HG02981 (cell line): ENCODE measurements at regions not wholly inside any gene's neighbourhood (a gene's known extent, or its start where the extent isn't known, plus 50 kb on each side); places are given as distances from the start of the nearest gene placed in this dataset.

Experiments used
- ATAC-seq: cut with Tn5 transposase; IDR thresholded peaks from one replicate; pipeline ENCODE4 v1.9.1; 2021; ENCODE audit warnings: mild to moderate bottlenecking, moderate library complexity; ENCODE audit not compliant: unreplicated experiment

DNA sequence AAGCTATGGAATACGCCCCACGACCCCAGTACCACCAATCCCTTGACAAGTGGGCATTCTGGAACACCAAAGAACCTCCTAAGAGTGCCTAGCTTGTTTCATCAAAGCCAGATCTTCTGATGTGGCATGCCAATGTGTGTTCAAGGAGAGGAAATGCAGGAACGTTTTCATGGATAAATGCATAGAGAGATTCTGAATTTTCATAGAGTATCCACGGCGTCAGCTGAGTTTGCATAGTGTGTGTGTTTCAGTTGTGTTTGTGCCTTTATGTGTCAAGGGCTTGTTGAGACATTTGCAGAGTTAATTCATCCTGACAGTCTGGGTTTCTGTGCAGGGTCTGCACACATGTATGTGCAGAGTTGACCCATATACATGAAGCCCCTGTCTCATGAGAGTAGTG, 172.7 kb upstream of the LRFN2 start:
- no peak for ATAC-seq

- no peak for ATAC-seq
Observed at GRCh38 chr6:40759264-40759663, 172.1 kb upstream of the LRFN2 start.

GRCh38 chr6:40755749-40756452, 168.7 kb upstream of the LRFN2 start:
- no peak for ATAC-seq

DNA sequence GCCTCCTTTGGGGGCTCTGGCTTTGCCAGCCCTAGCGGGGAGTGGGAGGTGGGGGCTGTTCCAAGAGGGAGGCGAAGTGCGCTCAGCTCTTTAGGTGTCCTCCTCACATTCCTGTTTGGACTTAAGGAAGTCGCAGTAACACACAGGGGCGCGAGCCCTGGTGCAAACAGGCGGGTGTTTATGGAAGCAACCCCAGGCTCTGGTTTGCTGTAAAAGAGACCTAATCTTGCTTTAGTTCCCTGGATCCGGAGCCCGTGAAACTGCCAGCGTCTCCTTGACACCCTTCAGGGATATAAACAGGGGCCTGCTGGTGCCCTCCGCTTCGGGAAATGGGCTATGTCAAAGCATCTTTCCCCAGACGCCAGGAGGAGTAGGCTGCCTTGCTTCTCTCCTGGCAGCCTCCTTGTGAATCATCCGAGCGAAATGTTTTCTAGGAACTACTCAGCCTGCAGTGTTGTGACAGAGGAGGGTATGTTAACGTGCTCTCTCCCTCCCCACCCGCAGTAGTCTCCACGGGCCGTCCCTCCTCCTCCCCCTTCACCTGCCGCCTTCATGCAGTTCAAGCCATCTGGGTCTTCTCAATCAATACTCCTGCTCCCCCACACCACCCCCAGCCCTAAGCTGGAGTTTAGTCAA, 168.0 kb upstream of the LRFN2 start:
- no peak for ATAC-seq

GRCh38 chr6:40754461-40755045, 167.4 kb upstream of the LRFN2 start:
- no peak for ATAC-seq

- no peak for ATAC-seq
Observed at GRCh38 chr6:40753675-40754448, 166.7 kb upstream of the LRFN2 start.

GRCh38 chr6:40753048-40753447, 165.9 kb upstream of the LRFN2 start:
- ATAC-seq = no peak

DNA sequence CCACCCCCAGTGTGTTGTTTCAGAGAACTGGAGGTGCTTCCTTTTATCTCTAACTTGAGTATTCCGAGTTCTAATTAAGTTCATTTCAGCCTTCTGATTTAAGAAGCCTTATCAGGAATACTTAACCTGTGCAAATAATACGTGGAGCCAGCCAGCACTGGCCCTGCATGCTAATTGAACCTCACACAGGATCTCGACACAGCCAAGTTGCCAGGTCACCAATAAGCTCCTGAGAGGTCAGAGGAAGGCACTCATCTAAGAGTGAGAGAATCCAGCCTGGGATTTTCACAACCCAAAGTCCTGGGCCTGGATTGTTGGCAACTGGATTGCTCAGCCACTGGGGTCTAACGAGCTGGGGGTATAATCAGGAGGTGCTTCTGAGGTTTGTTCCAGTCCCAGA, 157.7 kb upstream of the LRFN2 start:
- no peak for ATAC-seq

- no peak for ATAC-seq
Observed at GRCh38 chr6:40743690-40744446, 156.7 kb upstream of the LRFN2 start.

DNA sequence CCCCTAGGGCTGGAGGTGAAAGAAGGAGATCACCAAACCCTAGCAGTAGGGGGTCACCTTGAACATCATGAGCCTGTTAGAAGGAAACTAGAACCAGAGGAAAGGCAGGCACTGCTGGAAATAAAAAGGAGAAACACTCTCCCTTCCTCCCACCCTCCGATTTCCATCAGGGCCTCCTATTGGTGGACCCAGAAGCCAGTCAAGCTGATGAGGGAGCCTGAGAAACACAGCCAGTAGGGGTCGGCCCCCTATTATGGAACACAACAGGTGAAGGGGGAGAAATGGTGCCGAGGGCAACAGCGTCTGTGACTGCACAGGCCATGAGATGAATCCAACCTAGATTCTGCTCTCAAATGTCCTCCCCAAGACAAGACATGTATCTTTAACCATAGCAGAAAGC, 156.1 kb upstream of the LRFN2 start:
- no peak for ATAC-seq

- ATAC-seq = no peak
Observed at GRCh38 chr6:40740518-40740917, 153.4 kb upstream of the LRFN2 start.

DNA sequence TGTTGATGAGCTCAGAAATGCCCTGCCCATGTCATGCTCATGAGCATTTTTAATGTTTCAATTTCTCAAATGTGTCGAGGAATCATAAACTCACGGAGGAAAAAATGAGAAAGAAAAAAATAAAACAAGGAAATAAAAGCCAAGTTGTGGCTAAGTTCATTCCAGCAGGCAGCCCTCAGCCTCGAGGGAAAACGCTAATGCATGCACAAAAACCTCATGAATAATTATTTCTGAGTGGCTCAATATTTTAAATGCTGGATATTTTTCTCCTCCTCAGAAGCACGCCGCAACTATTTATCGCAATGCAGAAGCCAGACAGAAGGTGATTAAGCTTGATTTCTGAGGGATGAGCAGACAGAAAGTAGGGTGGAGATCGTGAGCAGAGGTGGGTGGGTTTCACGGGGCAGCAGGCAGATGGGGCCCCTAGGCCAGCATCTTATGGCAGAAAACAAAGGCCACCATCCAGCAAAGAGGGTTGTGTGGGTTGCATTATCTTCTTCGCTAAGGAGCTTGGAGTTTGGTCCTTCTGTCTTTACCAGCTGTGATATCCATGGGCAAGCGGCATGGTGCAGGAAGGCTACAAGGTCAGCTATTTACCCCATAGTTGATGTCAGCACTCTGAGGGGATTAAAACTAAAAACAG, 151.5 kb upstream of the LRFN2 start:
- ATAC-seq = no peak

GRCh38 chr6:40735521-40735920, 148.4 kb upstream of the LRFN2 start:
- ATAC-seq = no peak

- ATAC-seq = no peak
Observed at GRCh38 chr6:40735121-40735520, 148.0 kb upstream of the LRFN2 start.

- ATAC-seq = no peak
Observed at GRCh38 chr6:40734607-40735006, 147.4 kb upstream of the LRFN2 start.

DNA sequence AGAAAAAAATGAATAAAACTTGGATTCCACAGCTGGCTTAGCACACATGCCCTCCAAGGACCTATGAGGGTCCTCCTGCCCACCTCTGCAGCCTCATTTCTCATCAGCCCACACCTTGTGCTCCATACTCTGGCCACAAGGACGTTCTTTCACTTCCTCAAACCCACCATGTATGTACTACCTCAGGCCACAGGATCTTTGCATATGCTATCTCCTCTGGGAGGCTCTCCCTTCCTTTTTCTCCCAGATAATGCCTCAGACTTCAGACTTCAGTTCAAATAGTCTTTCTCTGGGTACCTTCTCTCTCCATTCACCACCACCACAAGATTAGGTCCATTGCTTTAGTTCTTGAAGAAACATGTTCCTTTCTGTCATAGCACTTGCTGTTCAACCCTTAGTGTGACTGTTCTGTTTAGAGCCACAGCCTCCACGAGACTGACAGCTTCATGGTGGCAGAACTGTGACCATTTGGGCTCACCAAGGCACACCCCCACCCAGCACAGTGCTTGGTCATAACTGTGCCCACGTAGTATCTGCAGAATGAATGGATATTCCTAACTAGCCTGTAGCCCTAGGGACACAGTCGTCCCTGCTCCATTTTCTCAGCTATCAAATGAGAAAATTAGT, 146.7 kb upstream of the LRFN2 start:
- no peak for ATAC-seq

GRCh38 chr6:40733290-40733689, 146.1 kb upstream of the LRFN2 start:
- no peak for ATAC-seq

DNA sequence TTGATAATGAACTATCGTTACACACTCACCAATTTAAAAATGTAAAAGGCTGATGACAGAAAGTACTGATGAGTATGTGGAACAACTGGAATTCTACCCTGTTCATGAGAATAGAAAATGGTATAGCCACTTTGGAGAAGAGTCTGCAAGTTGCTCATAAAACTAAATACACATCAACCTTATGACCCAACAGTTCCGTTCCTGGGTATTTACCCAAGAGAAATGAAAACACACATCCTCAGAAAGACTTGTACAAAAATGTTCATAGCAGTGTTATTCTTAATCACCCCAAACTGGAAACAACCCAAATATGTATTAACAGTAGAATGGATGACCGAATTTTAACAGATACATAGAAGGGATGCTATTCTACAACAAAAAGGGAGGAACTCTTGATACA, 145.7 kb upstream of the LRFN2 start:
- no peak for ATAC-seq

GRCh38 chr6:40728643-40729042, 141.5 kb upstream of the LRFN2 start:
- no peak for ATAC-seq

GRCh38 chr6:40727271-40727670, 140.1 kb upstream of the LRFN2 start:
- no peak for ATAC-seq
